GM23338 (cell line): ENCODE measurements at regions not wholly inside any gene's neighbourhood (a gene's known extent, or its start where the extent isn't known, plus 50 kb on each side); places are given as distances from the start of the nearest gene placed in this dataset.

Experiments
- ATAC-seq: fragments of 200-7000 bp; cut with Tn5 transposase; 3 replicates; pipeline ENCODE4 v1.9.1; 2020
- DNase-seq: peaks from one replicate; pipeline ENCODE4 v3.0.0-alpha.2; 2015; ENCODE audit warnings: low spot score
- H2AFZ ChIP-seq: fragments of 200-600 bp; sonication (generic); 2 replicates; pipeline ENCODE4 v1.8.0; 2016; ENCODE audit warnings: antibody characterized with exemption, mild to moderate bottlenecking, moderate library complexity
- H3F3A ChIP-seq: fragments of 200-600 bp; sonication (generic); replicated peaks from 2 replicates; pipeline ENCODE4 v1.8.0; 2017; ENCODE audit warnings: antibody characterized with exemption, mixed run types, low read depth
- H3K27ac ChIP-seq: fragments of 200-600 bp; sonication (generic); 2 replicates; pipeline ENCODE4 v1.6.1; 2016; ENCODE audit warnings: low read depth
- H3K27me3 ChIP-seq: fragments of 200-600 bp; sonication (generic); 2 replicates; pipeline ENCODE4 v1.8.0; 2016; ENCODE audit warnings: mild to moderate bottlenecking, mixed run types, moderate library complexity; ENCODE audit not compliant: insufficient read depth
- H3K36me3 ChIP-seq: fragments of 200-600 bp; sonication (generic); 2 replicates; pipeline ENCODE4 v1.8.0; 2016; ENCODE audit warnings: mild to moderate bottlenecking; ENCODE audit not compliant: insufficient read depth
- H3K4me1 ChIP-seq: fragments of 200-600 bp; sonication (generic); 2 replicates; pipeline ENCODE4 v1.8.0; 2016; ENCODE audit warnings: mild to moderate bottlenecking, moderate library complexity; ENCODE audit not compliant: insufficient read depth
- H3K4me2 ChIP-seq: fragments of 200-600 bp; sonication (generic); 2 replicates; pipeline ENCODE4 v1.7.1; 2017; ENCODE audit warnings: mixed run types
- H3K4me3 ChIP-seq: fragments of 200-600 bp; sonication (generic); 2 replicates; pipeline ENCODE4 v1.6.1; 2016; ENCODE audit warnings: mixed run types
- H3K79me2 ChIP-seq: fragments of 200-600 bp; sonication (generic); replicated peaks from 2 replicates; pipeline ENCODE4 v1.8.0; 2017; ENCODE audit warnings: mild to moderate bottlenecking; ENCODE audit not compliant: insufficient read depth
- H3K9me2 ChIP-seq: fragments of 200-600 bp; sonication (generic); 2 replicates; pipeline ENCODE4 v1.8.0; 2017; ENCODE audit not compliant: insufficient read depth
- H4K20me1 ChIP-seq: fragments of 200-600 bp; sonication (generic); replicated peaks from 2 replicates; pipeline ENCODE4 v1.8.0; 2017; ENCODE audit warnings: mild to moderate bottlenecking; ENCODE audit not compliant: insufficient read depth
- H3K27ac Mint-ChIP-seq: 2 replicates; pipeline ENCODE4 v1.8.0; 2020; ENCODE audit warnings: inconsistent platforms, mild to moderate bottlenecking, moderate library complexity, mixed read lengths
- H3K27me3 Mint-ChIP-seq: 3 replicates; pipeline ENCODE4 v1.8.0; 2022; ENCODE audit warnings: low read depth, mild to moderate bottlenecking, moderate library complexity, mixed read lengths, inconsistent platforms; ENCODE audit not compliant: insufficient read depth, poor library complexity
- H3K36me3 Mint-ChIP-seq: 3 replicates; pipeline ENCODE4 v1.8.0; 2021; ENCODE audit warnings: low read depth, mild to moderate bottlenecking, inconsistent platforms, moderate library complexity, mixed read lengths
- H3K4me1 Mint-ChIP-seq: 3 replicates; pipeline ENCODE4 v1.8.0; 2020; ENCODE audit warnings: mild to moderate bottlenecking, inconsistent platforms, mixed read lengths
- H3K4me3 Mint-ChIP-seq: 3 replicates; pipeline ENCODE4 v1.8.0; 2021; ENCODE audit warnings: moderate library complexity, mild to moderate bottlenecking, inconsistent platforms, mixed read lengths
- H3K9me3 Mint-ChIP-seq: 3 replicates; pipeline ENCODE4 v1.8.0; 2020; ENCODE audit warnings: moderate library complexity, mild to moderate bottlenecking, inconsistent platforms, mixed read lengths
- CTCF ChIP-seq, 2 experiments: fragments of 200-600 bp in 1 of 2; sonication (generic) in 1 of 2; conservative IDR thresholded peaks; 2 replicates each; pipeline versions ENCODE4 v1.5.1 to v1.6.1; 2016 to 2017; ENCODE audit warnings: antibody characterized with exemption in 2 of 2, low read depth in 2 of 2, mild to moderate bottlenecking in 2 of 2, moderate library complexity in 1 of 2
- EZH2phosphoT487 ChIP-seq: fragments of 200-600 bp; sonication (generic); IDR thresholded peaks from one replicate; pipeline ENCODE4 v1.8.1; 2018; ENCODE audit warnings: antibody characterized with exemption; ENCODE audit not compliant: unreplicated experiment
- POLR2AphosphoS5 ChIP-seq: IDR thresholded peaks from 2 replicates; pipeline ENCODE4 v1.6.1; 2016; ENCODE audit warnings: antibody characterized with exemption, low read depth
- REST ChIP-seq: IDR thresholded peaks from one replicate; pipeline ENCODE4 v1.6.1; 2018; ENCODE audit warnings: antibody characterized with exemption; ENCODE audit not compliant: unreplicated experiment
- ZNF114 ChIP-seq: fragments of 250-450 bp; sonication (Bioruptor Pico); IDR thresholded peaks from 2 replicates; pipeline ENCODE4 v1.5.0; 2020; ENCODE audit warnings: mild to moderate bottlenecking, moderate library complexity
- TF ChIP-seq, protein P1 (sequence below): IDR thresholded peaks from 2 replicates; pipeline ENCODE4 v1.6.1; 2016; ENCODE audit warnings: antibody characterized with exemption
- TF ChIP-seq, protein P2 (sequence below): fragments of 250-450 bp; sonication (Bioruptor Pico); IDR thresholded peaks from 2 replicates; pipeline ENCODE4 v1.5.0; 2020; ENCODE audit warnings: mild to moderate bottlenecking, moderate library complexity

DNA sequence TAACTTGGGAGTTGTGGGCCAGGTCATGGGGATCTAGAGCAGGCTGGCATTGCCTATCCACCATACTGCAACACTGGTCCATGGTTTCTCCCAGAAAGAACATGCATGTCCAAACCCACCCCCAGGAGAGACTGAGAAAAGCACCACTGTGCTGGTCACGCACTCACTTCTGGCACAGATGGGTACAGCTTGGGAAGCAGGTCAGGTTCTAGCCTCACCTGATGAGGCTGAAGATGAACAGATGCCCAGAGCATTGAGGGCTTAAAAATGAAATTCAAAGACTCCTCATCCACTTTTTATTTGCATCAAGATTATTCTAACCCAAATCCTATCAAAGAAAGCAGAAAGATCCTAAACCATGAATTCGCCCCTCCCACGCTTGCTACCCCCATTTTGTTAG, 125.9 kb upstream of the RAI2 start:
- DNase-seq (no peak), ATAC-seq (no peak)
- no peak overlapping the region for H3K4me3 ChIP-seq
- TF ChIP-seq CTCF (conservative IDR thresholded peaks at IDR 0.05; ENCODE audit: low read depth in 2 of 2) (no peak), REST (no peak), EZH2phosphoT487 (no peak), ZNF114 (no peak), POLR2AphosphoS5 (no peak)
- TF ChIP-seq, protein P1, sequence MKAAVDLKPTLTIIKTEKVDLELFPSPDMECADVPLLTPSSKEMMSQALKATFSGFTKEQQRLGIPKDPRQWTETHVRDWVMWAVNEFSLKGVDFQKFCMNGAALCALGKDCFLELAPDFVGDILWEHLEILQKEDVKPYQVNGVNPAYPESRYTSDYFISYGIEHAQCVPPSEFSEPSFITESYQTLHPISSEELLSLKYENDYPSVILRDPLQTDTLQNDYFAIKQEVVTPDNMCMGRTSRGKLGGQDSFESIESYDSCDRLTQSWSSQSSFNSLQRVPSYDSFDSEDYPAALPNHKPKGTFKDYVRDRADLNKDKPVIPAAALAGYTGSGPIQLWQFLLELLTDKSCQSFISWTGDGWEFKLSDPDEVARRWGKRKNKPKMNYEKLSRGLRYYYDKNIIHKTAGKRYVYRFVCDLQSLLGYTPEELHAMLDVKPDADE: no peak
- TF ChIP-seq, protein P2, sequence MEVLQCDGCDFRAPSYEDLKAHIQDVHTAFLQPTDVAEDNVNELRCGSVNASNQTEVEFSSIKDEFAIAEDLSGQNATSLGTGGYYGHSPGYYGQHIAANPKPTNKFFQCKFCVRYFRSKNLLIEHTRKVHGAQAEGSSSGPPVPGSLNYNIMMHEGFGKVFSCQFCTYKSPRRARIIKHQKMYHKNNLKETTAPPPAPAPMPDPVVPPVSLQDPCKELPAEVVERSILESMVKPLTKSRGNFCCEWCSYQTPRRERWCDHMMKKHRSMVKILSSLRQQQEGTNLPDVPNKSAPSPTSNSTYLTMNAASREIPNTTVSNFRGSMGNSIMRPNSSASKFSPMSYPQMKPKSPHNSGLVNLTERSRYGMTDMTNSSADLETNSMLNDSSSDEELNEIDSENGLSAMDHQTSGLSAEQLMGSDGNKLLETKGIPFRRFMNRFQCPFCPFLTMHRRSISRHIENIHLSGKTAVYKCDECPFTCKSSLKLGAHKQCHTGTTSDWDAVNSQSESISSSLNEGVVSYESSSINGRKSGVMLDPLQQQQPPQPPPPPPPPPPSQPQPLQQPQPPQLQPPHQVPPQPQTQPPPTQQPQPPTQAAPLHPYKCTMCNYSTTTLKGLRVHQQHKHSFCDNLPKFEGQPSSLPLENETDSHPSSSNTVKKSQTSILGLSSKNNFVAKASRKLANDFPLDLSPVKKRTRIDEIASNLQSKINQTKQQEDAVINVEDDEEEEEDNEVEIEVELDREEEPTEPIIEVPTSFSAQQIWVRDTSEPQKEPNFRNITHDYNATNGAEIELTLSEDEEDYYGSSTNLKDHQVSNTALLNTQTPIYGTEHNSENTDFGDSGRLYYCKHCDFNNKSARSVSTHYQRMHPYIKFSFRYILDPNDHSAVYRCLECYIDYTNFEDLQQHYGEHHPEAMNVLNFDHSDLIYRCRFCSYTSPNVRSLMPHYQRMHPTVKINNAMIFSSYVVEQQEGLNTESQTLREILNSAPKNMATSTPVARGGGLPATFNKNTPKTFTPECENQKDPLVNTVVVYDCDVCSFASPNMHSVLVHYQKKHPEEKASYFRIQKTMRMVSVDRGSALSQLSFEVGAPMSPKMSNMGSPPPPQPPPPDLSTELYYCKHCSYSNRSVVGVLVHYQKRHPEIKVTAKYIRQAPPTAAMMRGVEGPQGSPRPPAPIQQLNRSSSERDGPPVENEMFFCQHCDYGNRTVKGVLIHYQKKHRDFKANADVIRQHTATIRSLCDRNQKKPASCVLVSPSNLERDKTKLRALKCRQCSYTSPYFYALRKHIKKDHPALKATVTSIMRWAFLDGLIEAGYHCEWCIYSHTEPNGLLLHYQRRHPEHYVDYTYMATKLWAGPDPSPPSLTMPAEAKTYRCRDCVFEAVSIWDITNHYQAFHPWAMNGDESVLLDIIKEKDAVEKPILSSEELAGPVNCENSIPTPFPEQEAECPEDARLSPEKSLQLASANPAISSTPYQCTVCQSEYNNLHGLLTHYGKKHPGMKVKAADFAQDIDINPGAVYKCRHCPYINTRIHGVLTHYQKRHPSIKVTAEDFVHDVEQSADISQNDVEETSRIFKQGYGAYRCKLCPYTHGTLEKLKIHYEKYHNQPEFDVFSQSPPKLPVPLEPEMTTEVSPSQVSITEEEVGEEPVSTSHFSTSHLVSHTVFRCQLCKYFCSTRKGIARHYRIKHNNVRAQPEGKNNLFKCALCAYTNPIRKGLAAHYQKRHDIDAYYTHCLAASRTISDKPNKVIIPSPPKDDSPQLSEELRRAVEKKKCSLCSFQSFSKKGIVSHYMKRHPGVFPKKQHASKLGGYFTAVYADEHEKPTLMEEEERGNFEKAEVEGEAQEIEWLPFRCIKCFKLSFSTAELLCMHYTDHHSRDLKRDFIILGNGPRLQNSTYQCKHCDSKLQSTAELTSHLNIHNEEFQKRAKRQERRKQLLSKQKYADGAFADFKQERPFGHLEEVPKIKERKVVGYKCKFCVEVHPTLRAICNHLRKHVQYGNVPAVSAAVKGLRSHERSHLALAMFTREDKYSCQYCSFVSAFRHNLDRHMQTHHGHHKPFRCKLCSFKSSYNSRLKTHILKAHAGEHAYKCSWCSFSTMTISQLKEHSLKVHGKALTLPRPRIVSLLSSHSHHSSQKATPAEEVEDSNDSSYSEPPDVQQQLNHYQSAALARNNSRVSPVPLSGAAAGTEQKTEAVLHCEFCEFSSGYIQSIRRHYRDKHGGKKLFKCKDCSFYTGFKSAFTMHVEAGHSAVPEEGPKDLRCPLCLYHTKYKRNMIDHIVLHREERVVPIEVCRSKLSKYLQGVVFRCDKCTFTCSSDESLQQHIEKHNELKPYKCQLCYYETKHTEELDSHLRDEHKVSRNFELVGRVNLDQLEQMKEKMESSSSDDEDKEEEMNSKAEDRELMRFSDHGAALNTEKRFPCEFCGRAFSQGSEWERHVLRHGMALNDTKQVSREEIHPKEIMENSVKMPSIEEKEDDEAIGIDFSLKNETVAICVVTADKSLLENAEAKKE (CRISPR knock-in tag): no peak
- no peaks in the 10 kb centered on the region for H3K9me2 ChIP-seq
- peaks cover 3% of the 10 kb centered on the region; the same call in 1 of the 3 replicates for H3K4me1 Mint-ChIP-seq
- H3F3A ChIP-seq: no peaks in the 10 kb centered on the region
- H3K27me3 Mint-ChIP-seq: peaks cover 1% of the 10 kb centered on the region
- H3K9me3 Mint-ChIP-seq: no peaks in the 10 kb centered on the region; the same call in 1 of the 3 replicates
- H3K4me2 ChIP-seq: no peak overlapping the region
- no peaks in the 10 kb centered on the region for H3K79me2 ChIP-seq
- H3K27ac ChIP-seq: no peak overlapping the region
- H2AFZ ChIP-seq: no peak overlapping the region
- H4K20me1 ChIP-seq: no peaks in the 10 kb centered on the region
- H3K27ac Mint-ChIP-seq: no peak overlapping the region
- no peaks in the 10 kb centered on the region for H3K36me3 Mint-ChIP-seq
- no peaks in the 10 kb centered on the region for H3K36me3 ChIP-seq
- H3K4me3 Mint-ChIP-seq: no peak overlapping the region
- no peaks in the 10 kb centered on the region for H3K27me3 ChIP-seq
- no peaks in the 10 kb centered on the region for H3K4me1 ChIP-seq
